B cell (primary cell): ENCODE measurements at regions not wholly inside any gene's neighbourhood (a gene's known extent, or its start where the extent isn't known, plus 50 kb on each side); places are given as distances from the start of the nearest gene placed in this dataset.

ENCODE experiments used
- CTCF ChIP-seq: fragments of 200-600 bp; IDR thresholded peaks from one replicate; pipeline ENCODE4 v1.8.0; 2022; ENCODE audit warnings: antibody characterized with exemption, mild to moderate bottlenecking
- EZH2 ChIP-seq: IDR thresholded peaks from 2 replicates; pipeline ENCODE4 v1.6.1; 2012; ENCODE audit warnings: borderline replicate concordance, low read depth, mild to moderate bottlenecking, moderate library complexity, low read length; ENCODE audit not compliant: insufficient read depth, poor library complexity, severe bottlenecking

- TF ChIP-seq CTCF (no peak), EZH2 (no peak)
Measured at GRCh38 chr20:21821358-21821757, 115.9 kb downstream of the PAX1 start.
